LNCaP clone FGC (cell line): ENCODE measurements at regions not wholly inside any gene's neighbourhood (a gene's known extent, or its start where the extent isn't known, plus 50 kb on each side); places are given as distances from the start of the nearest gene placed in this dataset.

Source experiments
- DNase-seq: peaks from one replicate; pipeline ENCODE4 v3.0.0-alpha.2; 2011; ENCODE audit warnings: low read depth
- H3K4me3 ChIP-seq: 2 replicates; pipeline ENCODE4 v1.5.1; 2011; ENCODE audit warnings: mild to moderate bottlenecking, low read depth, low read length, control low read depth
- CTCF ChIP-seq: IDR thresholded peaks from 2 replicates; pipeline ENCODE4 v1.5.1; 2012; ENCODE audit warnings: mild to moderate bottlenecking; ENCODE audit not compliant: control insufficient read depth, insufficient read depth; ENCODE audit errors: extremely low read depth

GRCh38 chr16:80407265-80407987, 133.4 kb upstream of the DYNLRB2 start:
- DNase-seq = no peak
- no peak for TF ChIP-seq CTCF

GRCh38 chr16:80404847-80405246, 135.9 kb upstream of the DYNLRB2 start:
- TF ChIP-seq CTCF = no peak
- no peak for DNase-seq

More at GRCh38 chr16:80407265-80407987, 133.4 kb upstream of the DYNLRB2 start:
- H3K4me3 ChIP-seq = no peak overlapping the region

GRCh38 chr16:80403894-80404293, 136.9 kb upstream of the DYNLRB2 start:
- TF ChIP-seq CTCF = no peak

More at GRCh38 chr16:80404847-80405246, 135.9 kb upstream of the DYNLRB2 start:
- no peak overlapping the region for H3K4me3 ChIP-seq

GRCh38 chr16:80390871-80391489, 149.8 kb upstream of the DYNLRB2 start:
- no peak for DNase-seq
- no peak overlapping the region for H3K4me3 ChIP-seq
- no peak for TF ChIP-seq CTCF

More at GRCh38 chr16:80403894-80404293, 136.9 kb upstream of the DYNLRB2 start:
- H3K4me3 ChIP-seq = no peak overlapping the region
- DNase-seq = no peak

- no peak for TF ChIP-seq CTCF
These were observed 150.7 kb upstream of the DYNLRB2 start for GRCh38 chr16:80390046-80390445.

DNA sequence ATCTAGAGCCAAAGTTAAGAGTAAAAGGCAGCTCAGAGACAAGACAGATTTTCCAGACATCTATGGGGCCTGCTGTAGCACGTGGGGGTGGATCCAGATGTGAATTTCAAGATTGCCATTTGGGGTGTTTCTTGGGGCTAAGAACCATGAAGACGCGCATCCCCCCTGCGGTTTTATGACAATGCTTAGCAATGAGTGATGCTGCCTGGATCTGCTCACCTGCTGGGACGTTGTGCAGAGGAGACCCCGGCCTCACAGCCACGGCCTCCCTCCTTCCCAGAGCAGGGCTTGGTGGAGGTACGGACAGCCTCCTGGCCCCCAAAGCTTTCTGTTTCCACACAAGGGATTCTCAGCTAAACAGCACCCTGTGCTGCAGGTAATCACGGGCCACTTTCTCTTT, 151.5 kb upstream of the DYNLRB2 start:
- no peak for DNase-seq

More at GRCh38 chr16:80390046-80390445, 150.7 kb upstream of the DYNLRB2 start:
- no peak for DNase-seq
- H3K4me3 ChIP-seq = no peak overlapping the region

More for the DNA sequence above, 151.5 kb upstream of the DYNLRB2 start:
- TF ChIP-seq CTCF = no peak
- H3K4me3 ChIP-seq = no peak overlapping the region
